ENCODE measurements at regions not wholly inside any gene's neighbourhood (a gene's known extent, or its start where the extent isn't known, plus 50 kb on each side); places are given as distances from the start of the nearest gene placed in this dataset.

- FAIRE-seq (no peak), DNase-seq (ENCODE audit: low read depth, low spot score) (no peak), ATAC-seq (no peak)
- Histone ChIP-seq H3K4me1 (ENCODE audit: control insufficient read depth, insufficient read depth, low read length) (no peaks in the 10 kb centered on the region), H3K9me3 (replicated peaks; ENCODE audit: control insufficient read depth, insufficient read depth, low read length) (no peaks in the 10 kb centered on the region; the same call in 2 of the 3 replicates), H3K9ac (ENCODE audit: control insufficient read depth, insufficient read depth, low read length) (no peak overlapping the region), H3K4me3 (no peak overlapping the region), H3K36me3 (ENCODE audit: control insufficient read depth in 2 of 2, insufficient read depth in 2 of 2, low read length in 1 of 2) (no peaks in the 10 kb centered on the region), H3K27me3 (replicated peaks in 1 of 2; ENCODE audit: control insufficient read depth in 2 of 2, insufficient read depth in 2 of 2, low read length in 1 of 2) (no peaks in the 10 kb centered on the region), H2AFZ (ENCODE audit: control insufficient read depth, low read depth, low read length) (no peak overlapping the region), H3K4me2 (ENCODE audit: control insufficient read depth, insufficient read depth) (no peak overlapping the region), H3K27ac (ENCODE audit: control insufficient read depth, insufficient read depth) (no peak overlapping the region), H3K79me2 (ENCODE audit: control insufficient read depth, insufficient read depth, low read length) (no peaks in the 10 kb centered on the region), H4K20me1 (ENCODE audit: control insufficient read depth, insufficient read depth) (no peaks in the 10 kb centered on the region)
- BruUV-seq (replicated peaks) = no TSS peak
- in situ Hi-C loops (cut with MboI) (no loop called here), intact Hi-C loops (cut with micrococcal nuclease; ENCODE audit: unreplicated experiment) (no loop called here)
- SMC1A ChIA-PET (ENCODE audit: uncharacterized antibody, unreplicated experiment) = interaction anchor here (1.3 kb wide), 1 partner anchor 11 kb away, joined by 4 read pairs; no protein-coding TSS in a partner anchor
- TF ChIP-seq PKNOX1 (IDR thresholded peaks at IDR 0.05) (no peak), BCL11A (IDR thresholded peaks at IDR 0.05; ENCODE audit: low read depth, low read length) (no peak), ZBTB33 (IDR thresholded peaks at IDR 0.05) (no peak), MLLT1 (IDR thresholded peaks at IDR 0.05) (no peak), RUNX3 (IDR thresholded peaks at IDR 0.05; ENCODE audit: low read length) (no peak), NRF1 (conservative IDR thresholded peaks at IDR 0.05; ENCODE audit: low read depth, low read length) (no peak), KLF5 (IDR thresholded peaks at IDR 0.05; ENCODE audit: partially characterized antibody) (no peak), EP300 (IDR thresholded peaks at IDR 0.05; ENCODE audit: borderline replicate concordance in 1 of 2, control insufficient read depth in 1 of 2, low read depth in 2 of 2, low read length in 2 of 2) (no peak), NKRF (conservative IDR thresholded peaks at IDR 0.05) (no peak), NR2C2 (IDR thresholded peaks at IDR 0.05; ENCODE audit: borderline replicate concordance, control insufficient read depth, insufficient read length, low read depth) (no peak), BCL3 (IDR thresholded peaks at IDR 0.05; ENCODE audit: borderline replicate concordance, insufficient read depth, low read depth, low read length, poor library complexity, severe bottlenecking) (no peak), WRNIP1 (IDR thresholded peaks at IDR 0.05; ENCODE audit: borderline replicate concordance, low read depth, low read length) (no peak)
- 32% methylated on average over 8 of the region's 8 CpGs for WGBS (ENCODE audit: insufficient coverage, insufficient replicate concordance, low lambda C conversion rate, missing lambda C conversion rate)
- CTCF ChIA-PET = no interaction called here
- POLR2A ChIA-PET = no interaction called here
- RAD21 ChIA-PET (ENCODE audit: unreplicated experiment) = no interaction called here
Observed at GRCh38 chrX:9330249-9330982, 134.4 kb upstream of the TBL1X start.

All from GM12878 (cell line).